ENCODE measurements at regions not wholly inside any gene's neighbourhood (a gene's known extent, or its start where the extent isn't known, plus 50 kb on each side); places are given as distances from the start of the nearest gene placed in this dataset.

DNA sequence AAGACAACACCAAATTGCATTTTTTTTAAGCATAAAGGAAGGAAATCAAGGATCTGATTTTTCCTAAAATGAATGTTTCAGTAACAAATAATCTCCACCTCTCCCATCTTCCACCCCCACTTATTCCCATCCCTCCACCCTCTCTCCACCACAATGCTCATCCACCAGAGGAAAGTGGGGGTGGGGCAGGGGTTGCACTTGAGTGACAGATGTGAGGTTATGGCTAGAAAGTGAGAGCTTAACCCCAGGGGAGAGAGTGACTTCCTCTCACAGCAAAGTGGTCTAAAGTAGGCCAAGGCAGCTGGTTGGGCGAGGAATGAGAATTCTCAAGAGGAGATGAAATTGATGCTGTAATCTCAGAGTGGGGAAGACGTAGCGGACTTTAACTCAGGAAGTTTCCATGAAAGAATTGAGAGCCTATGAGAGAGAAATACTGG lies 104.7 kb downstream of the HNRNPLL start:
- TF ChIP-seq POLR2A (IDR thresholded peaks at IDR 0.05; ENCODE audit: low read length), result no peak
- TF ChIP-seq CTCF (IDR thresholded peaks at IDR 0.05), result no peak
- no peak for TF ChIP-seq CHD4 (IDR thresholded peaks at IDR 0.05; ENCODE audit: borderline replicate concordance)
- TF ChIP-seq SREBF2 (IDR thresholded peaks at IDR 0.05), result no peak
- no peak for TF ChIP-seq EP300 (IDR thresholded peaks at IDR 0.05)
- TF ChIP-seq REST (IDR thresholded peaks at IDR 0.05), result no peak
- no peak for TF ChIP-seq MAFK (IDR thresholded peaks at IDR 0.05; ENCODE audit: partially characterized antibody)

All from A549 (cell line).